ENCODE measurements at regions not wholly inside any gene's neighbourhood (a gene's known extent, or its start where the extent isn't known, plus 50 kb on each side); places are given as distances from the start of the nearest gene placed in this dataset.

DNA sequence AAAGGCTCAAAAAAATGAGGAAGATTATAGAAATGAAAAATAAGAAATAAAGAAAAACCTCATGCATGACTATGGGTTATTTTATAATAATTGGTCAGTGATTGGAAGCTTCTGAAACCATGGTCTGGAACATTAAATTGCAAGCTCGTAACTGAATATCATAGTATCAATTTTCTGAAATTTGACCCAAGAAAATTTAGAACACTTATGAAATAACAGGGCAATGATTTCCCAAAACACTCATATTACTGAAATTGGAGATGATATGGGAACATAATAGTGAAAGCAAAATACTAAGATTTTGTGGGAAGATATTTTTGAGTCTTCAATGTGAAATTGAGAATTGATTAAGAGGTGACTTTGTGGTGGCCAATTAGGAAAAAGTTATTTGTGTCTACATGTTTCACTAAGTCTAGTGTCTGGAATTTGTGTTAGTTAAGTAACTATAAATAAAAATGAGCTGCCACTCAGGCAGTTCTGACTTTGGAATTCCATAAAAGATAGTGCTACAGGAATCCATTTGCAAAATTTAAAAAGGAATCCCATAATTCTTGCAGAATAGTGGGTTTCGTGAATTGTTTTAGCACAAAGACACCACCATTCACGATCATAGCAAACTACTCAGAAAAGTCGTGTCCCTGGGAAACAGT, 603.0 kb downstream of the LMO7 start:
- Histone ChIP-seq H3K4me3 (ENCODE audit: low read depth in 2 of 2, low read length in 2 of 2) (no peak overlapping the region), H3K9me3 (ENCODE audit: control insufficient read depth, insufficient read depth, low read depth, low read length) (no peaks in the 10 kb centered on the region), H3K36me3 (ENCODE audit: control insufficient read depth, insufficient read depth, low read length) (no peaks in the 10 kb centered on the region), H3K27ac (ENCODE audit: low read length) (no peak overlapping the region), H3K4me1 (ENCODE audit: control insufficient read depth, insufficient read depth, low read length) (no peaks in the 10 kb centered on the region), H3K27me3 (ENCODE audit: control insufficient read depth, insufficient read depth, low read length) (no peaks in the 10 kb centered on the region)
- in situ Hi-C loops (cut with HindIII; ENCODE audit: low pct_unique_long_range_greater_than_20kb, low sequenced_read_pairs) (no loop called here), intact Hi-C loops (cut with micrococcal nuclease; ENCODE audit: unreplicated experiment) (no loop called here)
- no peak for ATAC-seq
- TF ChIP-seq, protein P1, sequence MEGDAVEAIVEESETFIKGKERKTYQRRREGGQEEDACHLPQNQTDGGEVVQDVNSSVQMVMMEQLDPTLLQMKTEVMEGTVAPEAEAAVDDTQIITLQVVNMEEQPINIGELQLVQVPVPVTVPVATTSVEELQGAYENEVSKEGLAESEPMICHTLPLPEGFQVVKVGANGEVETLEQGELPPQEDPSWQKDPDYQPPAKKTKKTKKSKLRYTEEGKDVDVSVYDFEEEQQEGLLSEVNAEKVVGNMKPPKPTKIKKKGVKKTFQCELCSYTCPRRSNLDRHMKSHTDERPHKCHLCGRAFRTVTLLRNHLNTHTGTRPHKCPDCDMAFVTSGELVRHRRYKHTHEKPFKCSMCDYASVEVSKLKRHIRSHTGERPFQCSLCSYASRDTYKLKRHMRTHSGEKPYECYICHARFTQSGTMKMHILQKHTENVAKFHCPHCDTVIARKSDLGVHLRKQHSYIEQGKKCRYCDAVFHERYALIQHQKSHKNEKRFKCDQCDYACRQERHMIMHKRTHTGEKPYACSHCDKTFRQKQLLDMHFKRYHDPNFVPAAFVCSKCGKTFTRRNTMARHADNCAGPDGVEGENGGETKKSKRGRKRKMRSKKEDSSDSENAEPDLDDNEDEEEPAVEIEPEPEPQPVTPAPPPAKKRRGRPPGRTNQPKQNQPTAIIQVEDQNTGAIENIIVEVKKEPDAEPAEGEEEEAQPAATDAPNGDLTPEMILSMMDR (IDR thresholded peaks at IDR 0.05) = no peak
- TF ChIP-seq POLR2AphosphoS5 (IDR thresholded peaks at IDR 0.05; ENCODE audit: low read depth, low read length) = no peak
- TF ChIP-seq TCF7L2 (IDR thresholded peaks at IDR 0.05; ENCODE audit: low read depth, low read length) = no peak
- TF ChIP-seq, protein P2, sequence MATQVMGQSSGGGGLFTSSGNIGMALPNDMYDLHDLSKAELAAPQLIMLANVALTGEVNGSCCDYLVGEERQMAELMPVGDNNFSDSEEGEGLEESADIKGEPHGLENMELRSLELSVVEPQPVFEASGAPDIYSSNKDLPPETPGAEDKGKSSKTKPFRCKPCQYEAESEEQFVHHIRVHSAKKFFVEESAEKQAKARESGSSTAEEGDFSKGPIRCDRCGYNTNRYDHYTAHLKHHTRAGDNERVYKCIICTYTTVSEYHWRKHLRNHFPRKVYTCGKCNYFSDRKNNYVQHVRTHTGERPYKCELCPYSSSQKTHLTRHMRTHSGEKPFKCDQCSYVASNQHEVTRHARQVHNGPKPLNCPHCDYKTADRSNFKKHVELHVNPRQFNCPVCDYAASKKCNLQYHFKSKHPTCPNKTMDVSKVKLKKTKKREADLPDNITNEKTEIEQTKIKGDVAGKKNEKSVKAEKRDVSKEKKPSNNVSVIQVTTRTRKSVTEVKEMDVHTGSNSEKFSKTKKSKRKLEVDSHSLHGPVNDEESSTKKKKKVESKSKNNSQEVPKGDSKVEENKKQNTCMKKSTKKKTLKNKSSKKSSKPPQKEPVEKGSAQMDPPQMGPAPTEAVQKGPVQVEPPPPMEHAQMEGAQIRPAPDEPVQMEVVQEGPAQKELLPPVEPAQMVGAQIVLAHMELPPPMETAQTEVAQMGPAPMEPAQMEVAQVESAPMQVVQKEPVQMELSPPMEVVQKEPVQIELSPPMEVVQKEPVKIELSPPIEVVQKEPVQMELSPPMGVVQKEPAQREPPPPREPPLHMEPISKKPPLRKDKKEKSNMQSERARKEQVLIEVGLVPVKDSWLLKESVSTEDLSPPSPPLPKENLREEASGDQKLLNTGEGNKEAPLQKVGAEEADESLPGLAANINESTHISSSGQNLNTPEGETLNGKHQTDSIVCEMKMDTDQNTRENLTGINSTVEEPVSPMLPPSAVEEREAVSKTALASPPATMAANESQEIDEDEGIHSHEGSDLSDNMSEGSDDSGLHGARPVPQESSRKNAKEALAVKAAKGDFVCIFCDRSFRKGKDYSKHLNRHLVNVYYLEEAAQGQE (IDR thresholded peaks at IDR 0.05; ENCODE audit: insufficient read depth in 1 of 2, low read depth in 2 of 2, low read length in 1 of 2) = no peak
- TF ChIP-seq SIN3A (IDR thresholded peaks at IDR 0.05; ENCODE audit: borderline replicate concordance, insufficient read depth, low read depth, low read length) = no peak
- ChIA-PET CTCF (interaction anchor here (1.3 kb wide), 1 partner anchor 665 kb away, joined by 3 read pairs; no protein-coding TSS in a partner anchor), POLR2A (no interaction called here)
- no TSS peak for BruUV-seq (replicated peaks)
- no peak for DNase-seq (ENCODE audit: low read depth, low spot score)

DNA sequence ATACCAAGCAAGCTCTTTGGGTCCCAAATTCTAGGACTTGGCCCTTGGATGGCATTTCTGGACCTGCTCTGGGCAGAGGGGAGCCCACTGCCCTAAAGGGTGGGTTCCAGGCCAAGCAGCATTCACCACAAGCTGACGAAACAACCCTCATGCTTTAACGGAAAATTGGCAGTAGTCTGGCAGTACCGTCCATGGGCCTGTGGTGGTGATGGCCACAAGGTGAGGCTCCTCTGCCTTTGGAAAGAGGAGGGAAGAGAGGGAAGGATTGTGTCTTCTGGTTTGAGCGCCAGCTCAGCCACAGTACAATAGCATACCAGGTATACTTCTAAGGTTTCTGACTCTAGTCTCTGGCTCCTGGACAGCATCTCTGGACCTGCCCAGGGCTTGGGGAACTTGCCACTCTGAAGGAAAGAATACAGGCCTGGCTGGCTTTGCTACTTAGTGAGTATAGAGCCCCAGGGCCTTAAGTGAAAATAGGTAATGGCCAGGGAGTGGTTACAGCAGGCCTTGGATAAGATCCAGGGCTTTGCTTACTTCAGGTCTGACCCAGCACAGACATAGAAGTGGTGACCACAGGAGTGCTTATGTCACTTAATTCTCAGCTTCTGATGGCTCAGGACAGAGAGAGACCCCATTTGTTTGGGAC, 595.5 kb downstream of the LMO7 start:
- in situ Hi-C loops (cut with HindIII; ENCODE audit: low pct_unique_long_range_greater_than_20kb, low sequenced_read_pairs) = no loop called here
- Histone ChIP-seq H3K9me3 (ENCODE audit: control insufficient read depth, insufficient read depth, low read depth, low read length) (no peaks in the 10 kb centered on the region), H3K4me3 (ENCODE audit: low read depth in 2 of 2, low read length in 2 of 2) (no peak overlapping the region), H3K4me1 (ENCODE audit: control insufficient read depth, insufficient read depth, low read length) (no peaks in the 10 kb centered on the region), H3K27me3 (ENCODE audit: control insufficient read depth, insufficient read depth, low read length) (no peaks in the 10 kb centered on the region), H3K36me3 (ENCODE audit: control insufficient read depth, insufficient read depth, low read length) (no peaks in the 10 kb centered on the region), H3K27ac (ENCODE audit: low read length) (no peak overlapping the region)
- ATAC-seq (no peak), DNase-seq (ENCODE audit: low read depth, low spot score) (no peak)
- intact Hi-C loops (cut with micrococcal nuclease; ENCODE audit: unreplicated experiment) = no loop called here
- ChIA-PET POLR2A (no interaction called here), CTCF (no interaction called here)
- TF ChIP-seq TCF7L2 (IDR thresholded peaks at IDR 0.05; ENCODE audit: low read depth, low read length) (no peak), SIN3A (IDR thresholded peaks at IDR 0.05; ENCODE audit: borderline replicate concordance, insufficient read depth, low read depth, low read length) (no peak), POLR2AphosphoS5 (IDR thresholded peaks at IDR 0.05; ENCODE audit: low read depth, low read length) (no peak)
- TF ChIP-seq, protein P2 (IDR thresholded peaks at IDR 0.05; ENCODE audit: insufficient read depth in 1 of 2, low read depth in 2 of 2, low read length in 1 of 2) = no peak
- TF ChIP-seq, protein P1 (IDR thresholded peaks at IDR 0.05) = no peak
- BruUV-seq (replicated peaks) = no TSS peak

Measured in Panc1 (cell line).